K562 (cell line): ENCODE measurements at regions not wholly inside any gene's neighbourhood (a gene's known extent, or its start where the extent isn't known, plus 50 kb on each side); places are given as distances from the start of the nearest gene placed in this dataset.

Experiments used
- ATAC-seq: fragments of 200-7000 bp; cut with Tn5 transposase; 3 replicates; pipeline ENCODE4 v1.9.1; 2020; ENCODE audit warnings: moderate library complexity
- BruUV-seq: library from RNA; stranded (reverse); fragments of 400-500 nt; replicated peaks from 2 replicates; lab custom pipeline; 2021; lab: Mats Ljungman, UMichigan
- CTCF ChIA-PET: fragments of 300-600 bp; formaldehyde crosslinking; extraction: SDS; loops from one replicate; lab custom pipeline; 2021; ENCODE audit warnings: low intra/inter-chr PET ratio; lab: Yijun Ruan, JAX
- POLR2A ChIA-PET: fragments of 300-600, 350-650 bp; sonication (Branson Sonifier 250); formaldehyde crosslinking; extraction: SDS; loops from one replicate; lab custom pipeline; 2021; ENCODE audit warnings: antibody characterized with exemption, inconsistent platforms; lab: Yijun Ruan, JAX
- DNase-seq, 4 experiments: peaks; one replicate each; pipeline versions ENCODE4 v3.0.0 to v3.0.0-alpha.2; 2011 to 2018; ENCODE audit warnings: low spot score in 3 of 4, mixed read lengths in 3 of 4; ENCODE audit errors: extremely low read depth in 1 of 4
- FAIRE-seq: peaks from 2 replicates; lab custom pipeline; 2011; peaks lifted over from hg19 to GRCh38; lab: Jason Lieb, UNC
- H2AFZ ChIP-seq: 2 replicates; pipeline ENCODE4 v1.6.0; 2011; ENCODE audit warnings: low read depth, low read length, control low read depth, inconsistent platforms
- H3K27ac ChIP-seq: fragments of 200-600 bp; 3 replicates; pipeline ENCODE4 v1.8.0; 2011; ENCODE audit warnings: low read depth, mild to moderate bottlenecking, control low read depth, inconsistent platforms, low read length, moderate library complexity, mixed read lengths; ENCODE audit errors: extremely low read depth
- H3K27me3 ChIP-seq, 2 experiments: fragments of 300-600 bp in 1 of 2; 2 replicates in 1 of 2; 3 replicates in 1 of 2; pipeline versions ENCODE4 v1.6.0 to v1.8.0; 2011; ENCODE audit warnings: inconsistent platforms in 2 of 2, low read length in 2 of 2, mild to moderate bottlenecking in 1 of 2, mixed read lengths in 1 of 2, moderate library complexity in 1 of 2; ENCODE audit not compliant: control insufficient read depth in 2 of 2, insufficient read depth in 2 of 2
- H3K36me3 ChIP-seq: fragments of 300-600 bp; 3 replicates; pipeline ENCODE4 v1.8.0; 2011; ENCODE audit warnings: mild to moderate bottlenecking, low read length, inconsistent platforms; ENCODE audit not compliant: control insufficient read depth, insufficient read depth
- H3K4me1 ChIP-seq, 2 experiments: fragments of 200-600 bp in 1 of 2; replicated peaks in 1 of 2; 2 replicates in 1 of 2; 3 replicates in 1 of 2; pipeline versions ENCODE4 v1.5.1 to v1.8.0; 2011; ENCODE audit warnings: inconsistent platforms in 2 of 2, low read length in 2 of 2, mild to moderate bottlenecking in 1 of 2, mixed read lengths in 1 of 2, moderate library complexity in 1 of 2; ENCODE audit not compliant: control insufficient read depth in 2 of 2, insufficient read depth in 2 of 2
- H3K4me2 ChIP-seq: 2 replicates; pipeline ENCODE4 v1.6.1; 2011; ENCODE audit warnings: low read length, control low read depth, inconsistent platforms, mixed read lengths; ENCODE audit not compliant: insufficient read depth
- H3K4me3 ChIP-seq: fragments of 200-600 bp; sonication (generic), shearing (Covaris generic); 2 replicates; pipeline ENCODE4 v1.5.1; 2016; ENCODE audit warnings: control low read depth, inconsistent platforms
- H3K79me2 ChIP-seq: fragments of 200-600 bp; 3 replicates; pipeline ENCODE4 v1.8.0; 2011; ENCODE audit warnings: low read length, inconsistent platforms; ENCODE audit not compliant: control insufficient read depth, insufficient read depth
- H3K9ac ChIP-seq, 2 experiments: 2 replicates each; pipeline versions ENCODE4 v1.6.0 to v1.6.1; 2011; ENCODE audit warnings: low read depth in 2 of 2, low read length in 2 of 2, control low read depth in 1 of 2, inconsistent platforms in 1 of 2, mild to moderate bottlenecking in 1 of 2, mixed read lengths in 1 of 2; ENCODE audit not compliant: insufficient read depth in 1 of 2
- H3K9me1 ChIP-seq: one replicate; pipeline ENCODE4 v1.6.0; 2011; ENCODE audit warnings: inconsistent platforms, mild to moderate bottlenecking, low read length, moderate library complexity; ENCODE audit not compliant: control insufficient read depth, insufficient read depth
- H3K9me3 ChIP-seq: replicated peaks from 2 replicates; pipeline ENCODE4 v1.5.1; 2011; ENCODE audit warnings: low read depth, low read length, inconsistent platforms; ENCODE audit not compliant: control insufficient read depth, insufficient read depth
- H4K20me1 ChIP-seq: replicated peaks from 2 replicates; pipeline ENCODE4 v1.6.1; 2011; ENCODE audit warnings: low read length, inconsistent platforms, mixed read lengths; ENCODE audit not compliant: control insufficient read depth, insufficient read depth
- CBFB ChIP-seq: sonication (generic); formaldehyde crosslinking; IDR thresholded peaks from 2 replicates; pipeline ENCODE4 v1.4.0; 2020; ENCODE audit warnings: mild to moderate bottlenecking, missing genetic modification reagents
- EWSR1 ChIP-seq: fragments of 450-650 bp; IDR thresholded peaks from 2 replicates; pipeline ENCODE4 v1.6.1; 2018; ENCODE audit warnings: borderline replicate concordance, mild to moderate bottlenecking, low read depth, moderate library complexity; ENCODE audit not compliant: partially characterized antibody
- RHOXF2B ChIP-seq: fragments of 250-450 bp; sonication (Bioruptor Pico); conservative IDR thresholded peaks from 2 replicates; pipeline ENCODE4 v1.5.1; 2021
- SMAD2 ChIP-seq: fragments of 150-350 bp; IDR thresholded peaks from 2 replicates; pipeline ENCODE4 v1.6.1; 2014; ENCODE audit warnings: low read depth, mild to moderate bottlenecking, low read length
- ZNF224 ChIP-seq: sonication (generic); formaldehyde crosslinking; IDR thresholded peaks from 2 replicates; pipeline ENCODE4 v1.8.0; 2022; ENCODE audit warnings: mild to moderate bottlenecking, missing genetic modification reagents
- in situ Hi-C: fragments of 300-500 bp; cut with MboI; formaldehyde crosslinking; loops from 4 replicates; pipeline ENCODE4 v1.15.0; 2018; ENCODE audit warnings: inconsistent platforms, mixed read lengths
- intact Hi-C: fragments of 100-400 bp; cut with micrococcal nuclease; formaldehyde crosslinking; loops from 2 replicates; pipeline ENCODE4 v1.14.2; 2022
- TF ChIP-seq, protein P1 (sequence below): fragments of 250-450 bp; sonication (Bioruptor Pico); IDR thresholded peaks from 2 replicates; pipeline ENCODE4 v1.4.0; 2020
- TF ChIP-seq, protein P2 (sequence below): fragments of 250-450 bp; sonication (Bioruptor Pico); IDR thresholded peaks from 2 replicates; pipeline ENCODE4 v1.5.0; 2021
- TF ChIP-seq, protein P3 (sequence below): fragments of 450-650 bp; formaldehyde crosslinking; IDR thresholded peaks from 2 replicates; pipeline ENCODE4 v1.4.0; 2020; ENCODE audit warnings: mild to moderate bottlenecking
- TF ChIP-seq, protein P4 (sequence below), 2 experiments: fragments of 450-650 bp; conservative IDR thresholded peaks; 2 replicates each; pipeline ENCODE4 v1.6.1; 2017; ENCODE audit warnings: mild to moderate bottlenecking in 2 of 2, moderate library complexity in 2 of 2
- TF ChIP-seq, protein P5 (sequence below): fragments of 450-650 bp; IDR thresholded peaks from one replicate; pipeline ENCODE4 v1.6.1; 2018; ENCODE audit warnings: mild to moderate bottlenecking, moderate library complexity; ENCODE audit not compliant: partially characterized antibody

DNA sequence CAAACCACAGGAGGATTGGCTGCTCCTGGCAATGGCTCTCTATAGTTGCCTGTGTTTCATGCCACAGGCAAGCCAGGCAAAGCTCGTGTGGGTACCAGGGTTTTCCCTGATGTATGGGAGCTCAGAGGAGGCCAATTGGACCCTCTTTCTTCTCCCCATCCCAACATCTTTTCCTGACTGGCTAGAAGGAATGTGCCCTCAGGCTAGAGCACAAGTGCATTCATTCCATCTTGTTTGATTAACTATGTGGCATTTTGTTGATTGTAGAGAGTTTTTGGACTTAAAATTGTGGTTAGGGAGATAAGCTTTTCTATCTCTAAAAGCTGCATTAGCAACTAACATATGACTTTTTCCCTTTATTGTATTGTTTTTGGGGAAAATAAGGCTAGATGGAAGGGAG, 561.3 kb downstream of the PSAT1 start (continued):
- TF ChIP-seq CBFB = no peak

DNA sequence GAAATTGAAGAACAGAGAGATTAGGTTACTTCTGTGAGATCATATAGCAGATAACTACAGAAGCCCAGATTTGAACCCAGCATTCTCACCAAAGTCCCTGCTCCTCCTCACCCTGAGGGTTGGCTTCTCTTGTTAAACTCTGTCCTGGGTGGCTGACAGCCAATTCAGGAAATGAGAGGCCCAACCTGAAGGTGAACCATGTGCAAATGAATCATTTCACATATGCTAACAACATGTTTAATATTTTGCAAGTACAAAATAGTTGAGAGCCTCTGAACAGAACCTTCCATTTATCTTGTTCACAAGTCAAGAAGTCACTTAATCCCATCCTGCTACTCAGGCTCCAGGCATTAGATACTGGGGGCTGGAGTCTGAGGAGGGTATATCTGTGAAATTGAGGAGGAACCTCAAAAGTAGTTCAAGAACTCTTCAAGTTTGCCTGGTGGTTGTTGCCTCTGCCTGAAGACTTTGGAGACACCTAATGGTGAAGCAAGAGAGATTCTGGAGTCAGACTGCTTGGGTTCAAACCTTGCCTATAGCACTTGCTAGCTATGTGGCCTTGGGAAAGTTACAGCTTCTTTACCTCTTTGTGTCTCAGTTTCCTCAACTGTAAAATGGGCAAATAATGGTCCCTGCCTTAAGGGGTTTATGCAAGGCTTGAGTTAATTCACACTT, 564.0 kb downstream of the PSAT1 start:
- FAIRE-seq (no peak), DNase-seq (no peak), ATAC-seq (no peak)
- no peaks in the 10 kb centered on the region for H3K9me3 ChIP-seq
- intact Hi-C loops = no loop called here
- POLR2A ChIA-PET = no interaction called here
- in situ Hi-C loops = no loop called here
- no peaks in the 10 kb centered on the region for H3K9me1 ChIP-seq
- H2AFZ ChIP-seq = no peak overlapping the region
- no peak overlapping the region for H3K4me3 ChIP-seq
- no peak overlapping the region for H3K4me2 ChIP-seq
- H3K36me3 ChIP-seq = no peaks in the 10 kb centered on the region
- H3K4me1 ChIP-seq = no peaks in the 10 kb centered on the region
- no peaks in the 10 kb centered on the region for H3K27me3 ChIP-seq
- H3K79me2 ChIP-seq = no peaks in the 10 kb centered on the region
- BruUV-seq = no TSS peak
- H3K9ac ChIP-seq = no peak overlapping the region
- H4K20me1 ChIP-seq = no peaks in the 10 kb centered on the region
- CTCF ChIA-PET = no interaction called here
- no peak overlapping the region for H3K27ac ChIP-seq
- no peak for TF ChIP-seq ZNF224
- no peak for TF ChIP-seq RHOXF2B (CRISPR knock-in tag)
- TF ChIP-seq, protein P1, sequence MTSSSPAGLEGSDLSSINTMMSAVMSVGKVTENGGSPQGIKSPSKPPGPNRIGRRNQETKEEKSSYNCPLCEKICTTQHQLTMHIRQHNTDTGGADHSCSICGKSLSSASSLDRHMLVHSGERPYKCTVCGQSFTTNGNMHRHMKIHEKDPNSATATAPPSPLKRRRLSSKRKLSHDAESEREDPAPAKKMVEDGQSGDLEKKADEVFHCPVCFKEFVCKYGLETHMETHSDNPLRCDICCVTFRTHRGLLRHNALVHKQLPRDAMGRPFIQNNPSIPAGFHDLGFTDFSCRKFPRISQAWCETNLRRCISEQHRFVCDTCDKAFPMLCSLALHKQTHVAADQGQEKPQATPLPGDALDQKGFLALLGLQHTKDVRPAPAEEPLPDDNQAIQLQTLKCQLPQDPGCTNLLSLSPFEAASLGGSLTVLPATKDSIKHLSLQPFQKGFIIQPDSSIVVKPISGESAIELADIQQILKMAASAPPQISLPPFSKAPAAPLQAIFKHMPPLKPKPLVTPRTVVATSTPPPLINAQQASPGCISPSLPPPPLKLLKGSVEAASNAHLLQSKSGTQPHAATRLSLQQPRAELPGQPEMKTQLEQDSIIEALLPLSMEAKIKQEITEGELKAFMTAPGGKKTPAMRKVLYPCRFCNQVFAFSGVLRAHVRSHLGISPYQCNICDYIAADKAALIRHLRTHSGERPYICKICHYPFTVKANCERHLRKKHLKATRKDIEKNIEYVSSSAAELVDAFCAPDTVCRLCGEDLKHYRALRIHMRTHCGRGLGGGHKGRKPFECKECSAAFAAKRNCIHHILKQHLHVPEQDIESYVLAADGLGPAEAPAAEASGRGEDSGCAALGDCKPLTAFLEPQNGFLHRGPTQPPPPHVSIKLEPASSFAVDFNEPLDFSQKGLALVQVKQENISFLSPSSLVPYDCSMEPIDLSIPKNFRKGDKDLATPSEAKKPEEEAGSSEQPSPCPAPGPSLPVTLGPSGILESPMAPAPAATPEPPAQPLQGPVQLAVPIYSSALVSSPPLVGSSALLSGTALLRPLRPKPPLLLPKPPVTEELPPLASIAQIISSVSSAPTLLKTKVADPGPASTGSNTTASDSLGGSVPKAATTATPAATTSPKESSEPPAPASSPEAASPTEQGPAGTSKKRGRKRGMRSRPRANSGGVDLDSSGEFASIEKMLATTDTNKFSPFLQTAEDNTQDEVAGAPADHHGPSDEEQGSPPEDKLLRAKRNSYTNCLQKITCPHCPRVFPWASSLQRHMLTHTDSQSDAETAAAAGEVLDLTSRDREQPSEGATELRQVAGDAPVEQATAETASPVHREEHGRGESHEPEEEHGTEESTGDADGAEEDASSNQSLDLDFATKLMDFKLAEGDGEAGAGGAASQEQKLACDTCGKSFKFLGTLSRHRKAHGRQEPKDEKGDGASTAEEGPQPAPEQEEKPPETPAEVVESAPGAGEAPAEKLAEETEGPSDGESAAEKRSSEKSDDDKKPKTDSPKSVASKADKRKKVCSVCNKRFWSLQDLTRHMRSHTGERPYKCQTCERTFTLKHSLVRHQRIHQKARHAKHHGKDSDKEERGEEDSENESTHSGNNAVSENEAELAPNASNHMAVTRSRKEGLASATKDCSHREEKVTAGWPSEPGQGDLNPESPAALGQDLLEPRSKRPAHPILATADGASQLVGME (CRISPR knock-in tag) = no peak
- TF ChIP-seq EWSR1 = no peak
- TF ChIP-seq SMAD2 = no peak
- TF ChIP-seq, protein P2, sequence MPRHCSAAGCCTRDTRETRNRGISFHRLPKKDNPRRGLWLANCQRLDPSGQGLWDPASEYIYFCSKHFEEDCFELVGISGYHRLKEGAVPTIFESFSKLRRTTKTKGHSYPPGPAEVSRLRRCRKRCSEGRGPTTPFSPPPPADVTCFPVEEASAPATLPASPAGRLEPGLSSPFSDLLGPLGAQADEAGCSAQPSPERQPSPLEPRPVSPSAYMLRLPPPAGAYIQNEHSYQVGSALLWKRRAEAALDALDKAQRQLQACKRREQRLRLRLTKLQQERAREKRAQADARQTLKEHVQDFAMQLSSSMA (CRISPR knock-in tag) = no peak
- TF ChIP-seq, protein P3, sequence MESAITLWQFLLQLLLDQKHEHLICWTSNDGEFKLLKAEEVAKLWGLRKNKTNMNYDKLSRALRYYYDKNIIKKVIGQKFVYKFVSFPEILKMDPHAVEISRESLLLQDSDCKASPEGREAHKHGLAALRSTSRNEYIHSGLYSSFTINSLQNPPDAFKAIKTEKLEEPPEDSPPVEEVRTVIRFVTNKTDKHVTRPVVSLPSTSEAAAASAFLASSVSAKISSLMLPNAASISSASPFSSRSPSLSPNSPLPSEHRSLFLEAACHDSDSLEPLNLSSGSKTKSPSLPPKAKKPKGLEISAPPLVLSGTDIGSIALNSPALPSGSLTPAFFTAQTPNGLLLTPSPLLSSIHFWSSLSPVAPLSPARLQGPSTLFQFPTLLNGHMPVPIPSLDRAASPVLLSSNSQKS (CRISPR knock-in tag) = no peak
- TF ChIP-seq, protein P4, sequence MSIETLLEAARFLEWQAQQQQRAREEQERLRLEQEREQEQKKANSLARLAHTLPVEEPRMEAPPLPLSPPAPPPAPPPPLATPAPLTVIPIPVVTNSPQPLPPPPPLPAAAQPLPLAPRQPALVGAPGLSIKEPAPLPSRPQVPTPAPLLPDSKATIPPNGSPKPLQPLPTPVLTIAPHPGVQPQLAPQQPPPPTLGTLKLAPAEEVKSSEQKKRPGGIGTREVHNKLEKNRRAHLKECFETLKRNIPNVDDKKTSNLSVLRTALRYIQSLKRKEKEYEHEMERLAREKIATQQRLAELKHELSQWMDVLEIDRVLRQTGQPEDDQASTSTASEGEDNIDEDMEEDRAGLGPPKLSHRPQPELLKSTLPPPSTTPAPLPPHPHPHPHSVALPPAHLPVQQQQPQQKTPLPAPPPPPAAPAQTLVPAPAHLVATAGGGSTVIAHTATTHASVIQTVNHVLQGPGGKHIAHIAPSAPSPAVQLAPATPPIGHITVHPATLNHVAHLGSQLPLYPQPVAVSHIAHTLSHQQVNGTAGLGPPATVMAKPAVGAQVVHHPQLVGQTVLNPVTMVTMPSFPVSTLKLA (conservative IDR thresholded peaks at IDR 0.05) = no peak
- TF ChIP-seq, protein P5, sequence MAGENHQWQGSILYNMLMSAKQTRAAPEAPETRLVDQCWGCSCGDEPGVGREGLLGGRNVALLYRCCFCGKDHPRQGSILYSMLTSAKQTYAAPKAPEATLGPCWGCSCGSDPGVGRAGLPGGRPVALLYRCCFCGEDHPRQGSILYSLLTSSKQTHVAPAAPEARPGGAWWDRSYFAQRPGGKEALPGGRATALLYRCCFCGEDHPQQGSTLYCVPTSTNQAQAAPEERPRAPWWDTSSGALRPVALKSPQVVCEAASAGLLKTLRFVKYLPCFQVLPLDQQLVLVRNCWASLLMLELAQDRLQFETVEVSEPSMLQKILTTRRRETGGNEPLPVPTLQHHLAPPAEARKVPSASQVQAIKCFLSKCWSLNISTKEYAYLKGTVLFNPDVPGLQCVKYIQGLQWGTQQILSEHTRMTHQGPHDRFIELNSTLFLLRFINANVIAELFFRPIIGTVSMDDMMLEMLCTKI = no peak
